ENCODE measurements at regions not wholly inside any gene's neighbourhood (a gene's known extent, or its start where the extent isn't known, plus 50 kb on each side); places are given as distances from the start of the nearest gene placed in this dataset.

DNA sequence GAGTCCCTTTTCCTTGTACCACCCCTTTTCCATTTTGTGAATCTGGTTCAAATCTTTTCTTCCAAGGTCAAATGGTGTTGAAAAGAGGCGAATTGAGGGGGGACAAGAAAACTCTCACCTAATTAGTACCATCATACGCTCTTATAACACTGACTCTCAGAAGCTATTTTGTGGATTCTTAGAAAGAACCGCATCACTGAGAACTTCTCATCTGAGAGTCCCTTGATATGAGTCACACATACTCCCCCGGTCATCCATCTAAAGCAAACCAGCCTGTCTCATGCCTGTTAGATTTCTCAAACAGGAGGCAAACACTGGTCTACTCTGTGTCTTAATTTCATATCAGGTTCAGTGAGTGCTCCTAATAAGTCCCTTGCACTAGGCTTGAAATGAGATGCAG lies 76.5 kb upstream of the SPRED1 start:
- DNase-seq (ENCODE audit: low read depth in 2 of 2) = peak; percentile 65 to 68

DNA sequence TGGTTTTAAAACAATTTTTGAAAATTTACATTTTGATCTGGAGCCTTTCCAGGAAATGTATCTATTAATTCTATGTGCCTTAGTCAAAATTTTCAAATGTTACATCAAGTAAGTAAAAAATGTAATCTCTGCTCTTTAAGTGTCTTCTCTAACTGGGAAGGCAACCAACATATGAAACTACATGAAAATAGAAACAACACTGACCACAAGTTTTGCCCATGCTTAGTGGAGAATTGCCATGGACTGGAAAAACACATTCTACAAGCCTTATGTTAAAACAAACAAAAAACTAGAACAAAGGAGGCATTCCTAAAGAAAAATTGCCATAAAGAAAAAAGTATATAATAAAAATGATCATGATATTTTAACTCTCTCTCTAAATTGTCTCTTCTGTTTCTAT lies 75.9 kb upstream of the SPRED1 start:
- DNase-seq (ENCODE audit: low read depth in 2 of 2) = no peak

DNA sequence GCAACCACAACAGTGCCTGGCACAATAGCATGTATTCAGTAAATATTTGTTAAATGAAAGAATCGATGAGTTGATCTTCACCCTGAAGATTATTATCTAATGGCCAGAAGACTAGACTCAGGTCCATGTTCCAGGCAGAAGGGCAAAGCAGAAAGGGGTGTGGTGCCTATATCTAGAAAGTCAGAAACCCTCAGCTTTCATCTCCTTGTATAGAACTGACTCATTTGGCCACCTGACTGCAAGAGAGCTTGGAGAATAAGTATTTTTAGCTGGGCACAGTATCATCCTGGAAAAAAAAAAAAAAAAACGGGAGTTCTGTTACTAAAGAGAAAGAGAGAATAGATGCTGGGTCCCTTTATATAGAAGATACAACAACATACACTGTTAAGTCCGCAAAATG lies 69.7 kb upstream of the SPRED1 start:
- DNase-seq (ENCODE audit: low read depth in 2 of 2) = no peak

DNA sequence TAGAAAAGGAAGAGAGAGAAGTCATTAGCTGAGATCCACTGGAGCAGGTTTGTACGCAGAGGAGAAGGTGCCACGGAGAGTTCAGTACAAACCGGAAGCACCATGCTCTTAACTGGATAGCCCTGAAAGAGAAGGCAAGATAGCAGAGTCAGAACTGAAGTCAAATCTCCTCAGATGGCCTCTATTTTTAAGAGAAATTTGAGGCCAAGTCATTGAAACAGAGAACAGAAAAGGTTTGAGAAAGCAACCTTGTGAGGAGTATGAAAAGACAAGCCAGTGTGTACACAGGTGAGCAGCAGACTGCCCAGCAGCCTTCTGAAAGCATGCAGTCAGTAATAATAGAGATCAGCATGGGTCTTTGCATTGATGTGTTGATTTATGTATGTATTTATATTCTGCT lies 66.1 kb upstream of the SPRED1 start:
- no peak for DNase-seq (ENCODE audit: low read depth in 2 of 2)

DNA sequence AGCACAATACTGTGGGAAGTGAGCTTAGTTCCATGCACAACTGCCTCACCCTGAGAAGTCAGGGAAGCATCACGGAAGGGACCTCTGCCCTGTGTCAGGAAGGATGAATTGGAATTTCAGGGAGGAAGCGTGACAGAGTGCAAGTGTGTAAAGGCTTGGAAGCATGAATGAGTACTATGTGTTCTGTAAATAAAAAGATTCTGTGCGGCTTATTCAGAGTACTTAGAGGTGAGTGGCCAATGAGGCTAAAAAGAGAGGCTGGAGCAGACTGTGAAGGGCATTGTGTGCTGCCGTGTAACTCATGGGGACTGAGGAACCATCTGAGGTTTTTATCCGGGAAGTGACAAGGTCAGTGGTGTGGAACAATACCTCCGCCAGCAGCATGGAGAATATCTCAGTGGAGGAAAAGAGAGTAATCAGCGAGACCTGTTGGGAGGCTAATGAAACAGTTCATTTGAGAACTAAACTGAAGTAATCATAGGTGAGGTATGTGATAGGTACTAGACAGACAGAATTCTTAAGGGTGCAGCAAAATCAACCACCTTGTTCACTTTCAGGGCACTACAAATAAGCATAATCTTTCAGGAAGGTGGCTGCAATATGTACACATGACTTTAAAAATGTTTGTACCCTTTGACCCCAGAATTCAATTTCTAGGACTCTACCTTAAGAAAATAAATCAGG lies 64.9 kb upstream of the SPRED1 start:
- no peak for DNase-seq (ENCODE audit: low read depth in 2 of 2)

DNA sequence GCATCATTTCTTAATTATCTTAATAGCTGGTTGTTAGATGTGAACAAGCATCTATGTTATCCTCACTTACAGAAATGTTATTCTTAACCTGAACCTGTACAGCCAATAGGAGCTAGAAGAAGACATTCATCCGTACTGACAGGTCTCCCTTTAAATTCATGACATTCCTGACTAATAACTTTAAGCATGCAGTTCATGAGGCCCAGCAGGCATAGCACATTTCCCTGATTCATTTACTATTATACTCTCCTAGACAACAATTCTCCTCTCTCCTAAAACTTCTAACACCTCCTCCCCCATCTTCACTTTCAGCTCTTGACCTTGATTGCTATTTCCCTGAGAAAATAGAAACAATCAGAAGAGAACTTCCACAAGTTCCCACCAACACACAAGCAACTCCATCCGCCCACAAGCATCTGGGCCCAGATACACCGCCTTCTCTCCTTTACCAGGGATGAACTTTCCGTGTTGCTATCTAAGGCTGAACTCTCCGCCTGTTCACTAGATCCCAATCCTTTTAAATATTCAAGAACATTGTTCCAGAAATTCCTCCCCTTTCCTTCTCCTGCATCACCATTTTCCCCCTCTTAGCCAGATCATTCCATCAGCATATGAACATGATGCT lies 62.9 kb upstream of the SPRED1 start:
- DNase-seq (ENCODE audit: low read depth in 2 of 2) = no peak

DNA sequence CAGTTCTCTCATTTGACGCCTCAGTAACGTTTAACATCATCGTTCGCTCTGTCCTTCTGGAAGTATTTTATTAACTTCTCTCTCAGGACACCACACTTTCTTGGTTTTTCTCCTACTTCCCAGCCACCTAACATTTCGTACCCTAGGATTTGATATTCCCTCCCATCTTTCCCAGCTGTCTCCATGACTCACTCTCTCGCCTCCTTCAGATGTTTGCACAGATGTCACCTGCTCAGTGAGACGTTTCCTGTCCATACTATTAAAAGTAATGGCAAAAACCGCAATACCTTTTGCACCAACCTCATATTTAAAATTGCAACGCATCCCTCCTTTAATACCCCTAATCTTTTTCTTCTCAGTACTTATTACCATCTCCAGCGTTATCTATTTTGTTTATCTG lies 62.1 kb upstream of the SPRED1 start:
- no peak for DNase-seq (ENCODE audit: low read depth in 2 of 2)

DNA sequence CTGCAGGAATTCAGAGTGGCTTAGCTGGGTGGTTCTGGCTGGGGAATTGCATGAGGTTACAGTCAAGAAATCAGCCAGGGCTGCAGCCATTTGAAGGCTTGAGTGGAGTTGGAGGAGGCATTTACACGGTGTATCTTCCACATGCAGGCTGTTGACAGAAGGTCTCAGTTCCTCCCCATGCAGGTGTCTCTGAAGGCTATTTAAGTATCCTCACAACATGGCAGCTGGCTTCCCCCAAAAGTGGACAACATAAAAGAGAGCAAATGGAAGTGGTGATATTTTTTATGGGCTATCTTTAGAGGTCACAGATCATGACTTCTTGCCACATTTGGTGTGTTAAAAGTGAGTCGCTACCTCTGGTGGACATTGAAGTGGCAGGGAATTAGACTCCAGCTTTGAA lies 60.1 kb upstream of the SPRED1 start:
- DNase-seq (ENCODE audit: low read depth in 2 of 2) = no peak

DNA sequence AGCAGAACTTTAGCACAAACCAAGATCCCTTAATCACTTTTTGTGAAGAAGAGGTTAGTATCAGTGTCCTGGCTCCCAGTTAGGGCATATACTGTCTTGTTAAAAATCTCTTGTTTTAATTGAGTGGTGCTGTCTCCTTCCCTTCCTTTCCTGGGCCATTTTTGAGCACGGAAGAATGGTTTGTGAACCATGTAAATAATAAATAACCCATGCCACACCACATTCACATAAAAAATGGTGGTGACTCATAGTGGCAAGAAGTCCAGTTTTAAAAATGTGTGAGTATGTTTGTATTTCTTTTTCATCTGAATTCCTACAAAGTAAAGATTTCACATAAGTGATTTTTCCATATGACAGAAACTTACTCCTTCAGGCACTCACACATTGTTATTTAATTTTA lies 59.1 kb upstream of the SPRED1 start:
- DNase-seq (ENCODE audit: low read depth in 2 of 2) = no peak

DNA sequence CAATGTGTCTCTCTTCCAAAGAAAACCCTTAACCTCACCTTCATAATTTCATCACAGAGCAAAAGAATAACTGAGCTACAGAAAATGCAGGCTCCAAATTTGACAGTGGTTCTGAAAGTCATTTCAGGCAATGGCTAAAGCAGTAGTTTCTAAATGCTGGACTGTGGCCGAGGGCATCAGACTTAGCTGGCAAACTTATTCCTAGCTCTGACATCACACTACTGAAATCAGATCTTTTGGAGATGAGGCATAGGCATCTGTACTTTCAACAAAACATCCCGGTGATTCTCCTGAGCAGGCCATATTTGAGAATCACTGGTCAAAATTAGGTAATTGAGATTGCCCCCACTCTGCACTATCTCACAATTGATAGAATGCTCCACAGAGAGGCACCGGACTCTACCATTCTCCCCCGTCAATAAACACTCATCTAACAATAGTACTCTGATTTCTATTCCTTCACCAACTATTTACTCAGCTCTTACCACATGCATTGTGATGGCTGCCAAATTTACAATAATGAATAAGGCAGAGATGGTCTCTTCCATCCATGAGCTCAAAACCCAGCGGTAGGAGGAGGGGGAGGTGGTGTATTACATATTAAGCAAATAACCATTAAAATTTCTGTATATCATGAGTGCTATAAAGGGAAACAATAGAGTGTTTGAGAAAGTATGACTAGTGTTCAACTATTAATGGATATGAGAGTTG lies 57.3 kb upstream of the SPRED1 start:
- DNase-seq (ENCODE audit: low read depth in 2 of 2) = no peak

DNA sequence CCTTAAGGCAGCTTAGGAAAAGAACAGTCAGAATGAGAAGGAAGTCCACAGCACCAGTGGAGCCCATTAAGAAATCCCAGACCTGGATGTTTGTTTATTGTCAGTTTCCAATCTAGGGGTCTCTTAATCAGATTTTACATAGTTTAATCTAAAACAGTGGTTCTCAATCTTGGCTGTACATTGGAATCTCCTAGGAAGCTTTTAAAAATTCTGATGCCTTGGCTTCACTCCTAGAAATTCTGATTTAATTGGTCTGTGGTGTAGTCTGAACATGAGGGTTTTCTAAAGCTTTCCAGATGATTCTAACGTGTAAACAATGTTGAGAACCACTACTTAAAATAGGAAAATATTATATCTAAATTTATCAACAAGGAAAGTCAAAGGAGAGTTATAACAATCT lies 56.6 kb upstream of the SPRED1 start:
- peak; percentile 60 to 62 for DNase-seq (ENCODE audit: low read depth in 2 of 2)

DNA sequence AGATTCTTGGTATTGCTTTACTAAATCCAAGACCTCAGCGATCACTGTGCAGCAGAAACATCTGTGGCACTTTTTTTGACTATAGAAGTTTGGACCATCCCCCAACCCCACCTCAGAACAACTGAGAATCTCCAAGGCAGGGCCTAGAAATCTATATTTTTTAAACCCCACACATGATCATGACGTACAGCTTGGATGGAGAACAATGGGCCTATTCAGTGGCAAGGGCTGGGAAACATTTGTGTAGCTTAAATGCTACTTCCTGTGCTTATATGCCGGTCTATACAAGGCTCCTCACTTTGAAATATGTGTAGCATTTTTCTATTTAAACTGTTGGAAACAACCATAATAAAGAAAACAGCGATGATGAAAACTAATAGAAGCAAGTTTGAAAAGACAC lies 55.1 kb upstream of the SPRED1 start:
- DNase-seq (ENCODE audit: low read depth in 2 of 2) = no peak

DNA sequence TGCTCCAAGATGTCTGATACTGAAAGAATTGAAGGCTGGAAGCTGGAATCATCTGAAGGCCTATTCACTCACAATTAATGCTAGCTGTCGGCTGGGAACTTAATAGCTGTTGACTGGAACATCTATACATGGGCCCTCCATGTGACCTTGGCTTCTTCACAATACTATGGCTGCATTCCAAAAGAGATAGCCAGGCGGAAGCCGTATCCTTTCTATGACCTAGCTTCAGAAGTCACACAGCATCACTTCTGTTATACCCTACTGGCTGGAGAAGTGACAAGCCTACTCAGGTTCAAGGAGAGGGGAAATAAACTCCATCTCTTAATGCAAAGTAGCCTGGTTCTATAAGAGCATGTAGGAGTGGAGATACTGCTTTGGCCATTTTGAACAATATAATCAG lies 50.9 kb upstream of the SPRED1 start:
- no peak for DNase-seq (ENCODE audit: low read depth in 2 of 2)

DNA sequence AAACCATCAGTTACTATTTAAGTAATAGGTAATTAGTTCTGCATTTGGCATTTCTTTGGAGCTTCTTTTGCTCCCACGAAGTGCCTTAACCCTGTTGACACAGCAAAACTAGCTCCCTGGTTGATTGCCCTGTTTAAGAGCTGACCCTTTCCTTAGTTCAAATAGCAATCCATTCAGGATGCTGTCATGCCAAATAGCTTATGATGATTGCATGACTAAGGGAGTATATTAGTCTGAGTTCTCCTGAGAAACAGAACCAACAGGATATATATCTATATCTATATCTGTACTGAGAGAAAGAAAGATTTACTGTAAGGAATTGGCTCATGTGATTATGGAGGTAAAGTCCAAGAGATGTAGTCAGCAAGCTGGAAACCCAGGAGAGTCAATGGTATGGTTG lies 50.3 kb upstream of the SPRED1 start:
- no peak for DNase-seq (ENCODE audit: low read depth in 2 of 2)
